HepG2 (cell line): ENCODE measurements at regions not wholly inside any gene's neighbourhood (a gene's known extent, or its start where the extent isn't known, plus 50 kb on each side); places are given as distances from the start of the nearest gene placed in this dataset.

ENCODE experiments used
- ATAC-seq: fragments of 200-7000 bp; cut with Tn5 transposase; 3 replicates; pipeline ENCODE4 v1.9.1; 2020; ENCODE audit warnings: mild to moderate bottlenecking, moderate library complexity
- BruUV-seq: library from RNA; stranded (reverse); fragments of 400-500 nt; replicated peaks from 2 replicates; lab custom pipeline; 2021; lab: Mats Ljungman, UMichigan
- CTCF ChIA-PET: fragments of 300-600 bp; formaldehyde crosslinking; extraction: SDS; loops from one replicate; lab custom pipeline; 2021; ENCODE audit warnings: low total read pairs, inconsistent platforms, low intra/inter-chr PET ratio; lab: Yijun Ruan, JAX
- POLR2A ChIA-PET: fragments of 350-600 bp; sonication (Branson Sonifier 250); formaldehyde crosslinking; loops from one replicate; lab custom pipeline; 2020; ENCODE audit warnings: antibody characterized with exemption, inconsistent platforms; lab: Yijun Ruan, JAX
- DNase-seq: peaks from one replicate; pipeline ENCODE4 v3.0.0-alpha.2; 2015; ENCODE audit warnings: low spot score
- FAIRE-seq: peaks from 3 replicates; lab custom pipeline; 2011; peaks lifted over from hg19 to GRCh38; lab: Jason Lieb, UNC
- H2AFZ ChIP-seq: one replicate; pipeline ENCODE4 v1.6.1; 2011; ENCODE audit warnings: low read length, inconsistent platforms
- H3K27ac ChIP-seq: fragments of 300-600 bp; 3 replicates; pipeline ENCODE4 v1.8.0; 2011; ENCODE audit warnings: mixed run types, mild to moderate bottlenecking, mixed read lengths, low read length, inconsistent platforms; ENCODE audit not compliant: insufficient read depth; ENCODE audit errors: extremely low read length
- H3K27me3 ChIP-seq, 2 experiments: fragments of 200-600 bp in 1 of 2; 2 replicates in 1 of 2; 3 replicates in 1 of 2; pipeline versions ENCODE4 v1.6.0 to v1.8.0; 2011; ENCODE audit warnings: low read length in 2 of 2, mild to moderate bottlenecking in 2 of 2, moderate library complexity in 2 of 2, inconsistent platforms in 1 of 2; ENCODE audit not compliant: insufficient read depth in 2 of 2, control insufficient read depth in 1 of 2
- H3K36me3 ChIP-seq, 2 experiments: fragments of 200-600 bp in 1 of 2; replicated peaks in 1 of 2; 2 replicates in 1 of 2; 3 replicates in 1 of 2; pipeline versions ENCODE4 v1.5.1 to v1.8.0; 2011; ENCODE audit warnings: low read length in 2 of 2, inconsistent platforms in 1 of 2; ENCODE audit not compliant: insufficient read depth in 2 of 2, control insufficient read depth in 1 of 2
- H3K4me1 ChIP-seq: 2 replicates; pipeline ENCODE4 v1.5.1; 2012; ENCODE audit warnings: low read length, inconsistent platforms; ENCODE audit not compliant: insufficient read depth
- H3K4me2 ChIP-seq: 2 replicates; pipeline ENCODE4 v1.6.0; 2011; ENCODE audit warnings: low read depth, low read length, inconsistent platforms
- H3K4me3 ChIP-seq, 3 experiments: fragments of 200-600 bp in 1 of 3; sonication (generic), shearing (Covaris generic) in 1 of 3; replicated peaks in 1 of 3; 2 replicates each; pipeline ENCODE4 v1.5.1; 2011 to 2016; ENCODE audit warnings: low read length in 3 of 3, inconsistent platforms in 2 of 3, low read depth in 2 of 3, mild to moderate bottlenecking in 2 of 3, control low read depth in 1 of 3, mixed read lengths in 1 of 3; ENCODE audit not compliant: insufficient read depth in 1 of 3
- H3K79me2 ChIP-seq: one replicate; pipeline ENCODE4 v1.6.1; 2011; ENCODE audit warnings: low read length, inconsistent platforms; ENCODE audit not compliant: insufficient read depth
- H3K9ac ChIP-seq: 2 replicates; pipeline ENCODE4 v1.6.0; 2011; ENCODE audit warnings: mild to moderate bottlenecking, low read depth, low read length, inconsistent platforms; ENCODE audit not compliant: insufficient read depth
- H3K9me3 ChIP-seq: 2 replicates; pipeline ENCODE4 v1.5.1; 2012; ENCODE audit warnings: mild to moderate bottlenecking, low read length
- H4K20me1 ChIP-seq: 2 replicates; pipeline ENCODE4 v1.6.0; 2011; ENCODE audit warnings: inconsistent platforms, mild to moderate bottlenecking, low read length, moderate library complexity; ENCODE audit not compliant: insufficient read depth
- CBX1 ChIP-seq: IDR thresholded peaks from one replicate; pipeline ENCODE4 v1.6.1; 2016; ENCODE audit warnings: antibody characterized with exemption, low read depth
- DMAP1 ChIP-seq: IDR thresholded peaks from 2 replicates; pipeline ENCODE4 v1.6.1; 2016
- KLF16 ChIP-seq, 2 experiments: sonication (generic) in 1 of 2; formaldehyde crosslinking in 1 of 2; IDR thresholded peaks; 2 replicates each; pipeline versions ENCODE4 v1.6.1 to v1.8.0; 2016 to 2023; ENCODE audit warnings: missing genetic modification reagents in 2 of 2, missing compliant biosample characterization in 1 of 2
- MAF1 ChIP-seq: sonication (generic); formaldehyde crosslinking; IDR thresholded peaks from 2 replicates; pipeline ENCODE4 v1.5.0; 2020; ENCODE audit warnings: missing genetic modification reagents, borderline replicate concordance
- MED8 ChIP-seq: sonication (generic); formaldehyde crosslinking; IDR thresholded peaks from 2 replicates; pipeline ENCODE4 v1.8.1; 2023; ENCODE audit warnings: mild to moderate bottlenecking, missing genetic modification reagents; ENCODE audit not compliant: insufficient replicate concordance
- ONECUT2 ChIP-seq: sonication (generic); formaldehyde crosslinking; IDR thresholded peaks from 2 replicates; pipeline ENCODE4 v1.4.0; 2020; ENCODE audit warnings: missing genetic modification reagents
- RFXAP ChIP-seq: sonication (generic); formaldehyde crosslinking; IDR thresholded peaks from 2 replicates; pipeline ENCODE4 v1.4.0; 2020; ENCODE audit warnings: missing genetic modification reagents, borderline replicate concordance
- SMARCC2 ChIP-seq: fragments of 450-650 bp; IDR thresholded peaks from 2 replicates; pipeline ENCODE4 v1.6.1; 2017; ENCODE audit warnings: antibody characterized with exemption, mild to moderate bottlenecking
- ZC3H13 ChIP-seq: sonication (generic); formaldehyde crosslinking; IDR thresholded peaks from 2 replicates; pipeline ENCODE4 v1.8.1; 2023; ENCODE audit warnings: mild to moderate bottlenecking, missing genetic modification reagents, moderate library complexity
- ZFP37 ChIP-seq: sonication (generic); formaldehyde crosslinking; IDR thresholded peaks from 2 replicates; pipeline ENCODE4 v1.4.0; 2020; ENCODE audit warnings: missing genetic modification reagents, borderline replicate concordance
- ZFYVE20 ChIP-seq: sonication (generic); formaldehyde crosslinking; IDR thresholded peaks from 2 replicates; pipeline ENCODE4 v1.8.0; 2023; ENCODE audit warnings: low read depth, mild to moderate bottlenecking, moderate library complexity, missing genetic modification reagents, borderline replicate concordance
- ZNF136 ChIP-seq: sonication (generic); formaldehyde crosslinking; IDR thresholded peaks from 2 replicates; pipeline ENCODE4 v1.8.1; 2022; ENCODE audit warnings: low read depth, mild to moderate bottlenecking, moderate library complexity, missing genetic modification reagents
- ZNF446 ChIP-seq: sonication (generic); formaldehyde crosslinking; IDR thresholded peaks from 2 replicates; pipeline ENCODE4 v1.5.0; 2020; ENCODE audit warnings: mild to moderate bottlenecking, missing genetic modification reagents
- ZNF572 ChIP-seq: sonication (generic); formaldehyde crosslinking; IDR thresholded peaks from 2 replicates; pipeline ENCODE4 v1.5.1; 2020; ENCODE audit warnings: mild to moderate bottlenecking, missing genetic modification reagents
- ZNF768 ChIP-seq: sonication (generic); formaldehyde crosslinking; IDR thresholded peaks from 2 replicates; pipeline ENCODE4 v1.4.0; 2020; ENCODE audit warnings: missing genetic modification reagents
- WGBS: methylation state at CpG from one replicate; pipeline ENCODE4 v1.1.6; 2017; ENCODE audit warnings: low lambda C conversion rate; 5-methylcytosine and 5-hydroxymethylcytosine counted together
- in situ Hi-C: cut with HindIII; loops from 2 replicates; pipeline ENCODE4 v1.10.0; 2017; ENCODE audit warnings: low pct_unique_long_range_greater_than_20kb; ENCODE audit not compliant: extremely low pct_ligation_motif_present
- intact Hi-C: fragments of 100-400 bp; cut with micrococcal nuclease; formaldehyde crosslinking; loops from one replicate; pipeline ENCODE4 v1.10.0; 2022; ENCODE audit not compliant: unreplicated experiment
- TF ChIP-seq, protein P1 (sequence below): sonication (generic); IDR thresholded peaks from 2 replicates; pipeline ENCODE4 v1.6.1; 2016; ENCODE audit warnings: low read depth, borderline replicate concordance
- TF ChIP-seq, protein P2 (sequence below): sonication (generic); formaldehyde crosslinking; IDR thresholded peaks from 2 replicates; pipeline ENCODE4 v1.5.0; 2020; ENCODE audit warnings: mild to moderate bottlenecking, missing genetic modification reagents

DNA sequence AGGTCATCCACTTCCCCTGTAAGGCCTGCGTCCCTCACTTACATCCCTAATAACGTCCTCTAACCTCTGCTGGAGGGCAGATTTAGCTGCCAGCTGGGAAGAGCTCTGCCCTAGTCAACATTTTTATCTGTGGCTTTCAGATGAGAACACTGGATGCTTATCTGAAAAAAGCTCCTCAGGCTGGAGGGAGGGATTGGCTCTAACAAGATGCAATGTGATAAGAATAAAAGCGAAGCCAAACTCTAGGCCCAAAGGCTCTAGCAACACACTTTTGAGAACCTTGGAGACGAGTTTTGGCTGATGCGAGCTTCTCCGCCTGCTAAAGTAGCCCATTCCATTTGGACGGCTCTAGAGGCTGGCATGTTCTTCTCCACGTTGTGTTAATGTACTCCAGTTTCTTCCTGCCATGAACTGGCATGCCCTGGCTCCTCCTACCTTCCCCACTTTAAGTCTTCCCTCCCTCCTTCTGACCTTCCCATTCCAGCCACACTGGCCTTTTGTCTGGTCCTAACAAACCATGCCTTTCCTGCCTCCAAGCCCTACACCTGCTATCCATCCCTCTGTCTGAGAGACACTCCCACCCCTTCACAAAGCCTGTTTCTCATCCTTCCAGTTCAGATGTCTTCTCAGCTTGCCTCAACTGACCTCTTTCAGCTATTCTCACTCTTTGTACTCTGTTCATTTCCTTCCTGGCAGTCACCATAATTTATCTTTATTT, 62.5 kb upstream of the ATRNL1 start:
- Histone ChIP-seq H3K27ac (no peak overlapping the region), H3K79me2 (no peaks in the 10 kb centered on the region), H3K27me3 (no peaks in the 10 kb centered on the region; a peak in 1 of 5 replicates), H3K36me3 (no peaks in the 10 kb centered on the region), H3K9me3 (no peaks in the 10 kb centered on the region), H4K20me1 (no peaks in the 10 kb centered on the region), H3K4me2 (peak overlapping the region; percentile 29; the same call in 1 of the 2 replicates), H3K9ac (no peak overlapping the region), H3K4me1 (peaks cover 20% of the 10 kb centered on the region), H2AFZ (no peak overlapping the region), H3K4me3 (no peak overlapping the region)
- POLR2A ChIA-PET: no interaction called here
- CTCF ChIA-PET: no interaction called here
- intact Hi-C loops (no loop called here), in situ Hi-C loops (no loop called here)
- DNase-seq: no peak
- TF ChIP-seq ONECUT2 (CRISPR knock-in tag) (no peak), ZNF768 (CRISPR knock-in tag) (no peak), DMAP1 (CRISPR knock-in tag) (no peak), KLF16 (CRISPR knock-in tag; IDR thresholded peaks at IDR 0.05) (no peak), ZFYVE20 (CRISPR knock-in tag) (no peak)
- no peak for FAIRE-seq
- WGBS: 55% methylated on average over 8 of the region's 8 CpGs
- 0 out of 3 replicates have a peak, but pooled peaks have one; percentile 16 for ATAC-seq
- no TSS peak for BruUV-seq

DNA sequence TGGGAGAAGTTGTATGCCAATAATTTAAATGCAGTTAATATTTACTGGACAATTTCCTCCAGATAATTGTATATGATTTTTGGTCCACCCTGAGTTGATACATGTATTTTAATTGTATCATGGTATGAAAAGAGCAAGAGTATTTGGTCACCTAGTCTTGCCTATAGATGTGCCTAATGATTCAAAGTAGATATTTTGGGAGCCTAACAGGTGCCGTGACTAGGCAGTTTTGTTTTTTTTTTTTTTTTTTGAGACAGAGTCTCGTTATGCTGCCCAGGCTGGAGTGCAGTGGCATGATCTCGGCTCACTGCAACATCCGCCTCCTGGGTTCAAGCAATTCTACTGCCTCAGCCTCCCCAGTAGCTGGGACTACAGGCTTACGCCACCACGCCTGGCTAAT, 59.3 kb upstream of the ATRNL1 start:
- no peak for DNase-seq
- no peaks in the 10 kb centered on the region; a peak in 1 of 5 replicates for H3K27me3 ChIP-seq
- ATAC-seq: no peak
- in situ Hi-C loops: no loop called here
- H3K9me3 ChIP-seq: no peaks in the 10 kb centered on the region
- CTCF ChIA-PET: no interaction called here
- no peak overlapping the region for H3K4me3 ChIP-seq
- H3K4me1 ChIP-seq: peaks cover 18% of the 10 kb centered on the region
- H4K20me1 ChIP-seq: no peaks in the 10 kb centered on the region
- H3K79me2 ChIP-seq: no peaks in the 10 kb centered on the region
- intact Hi-C loops: no loop called here
- no peak overlapping the region for H3K9ac ChIP-seq
- no peaks in the 10 kb centered on the region for H3K36me3 ChIP-seq
- H2AFZ ChIP-seq: no peak overlapping the region
- 57% methylated on average over 6 of the region's 6 CpGs for WGBS
- BruUV-seq: no TSS peak
- H3K27ac ChIP-seq: no peak overlapping the region
- no peak for FAIRE-seq
- no peak overlapping the region for H3K4me2 ChIP-seq
- POLR2A ChIA-PET: no interaction called here
- no peak for TF ChIP-seq SMARCC2
- TF ChIP-seq, protein P1, sequence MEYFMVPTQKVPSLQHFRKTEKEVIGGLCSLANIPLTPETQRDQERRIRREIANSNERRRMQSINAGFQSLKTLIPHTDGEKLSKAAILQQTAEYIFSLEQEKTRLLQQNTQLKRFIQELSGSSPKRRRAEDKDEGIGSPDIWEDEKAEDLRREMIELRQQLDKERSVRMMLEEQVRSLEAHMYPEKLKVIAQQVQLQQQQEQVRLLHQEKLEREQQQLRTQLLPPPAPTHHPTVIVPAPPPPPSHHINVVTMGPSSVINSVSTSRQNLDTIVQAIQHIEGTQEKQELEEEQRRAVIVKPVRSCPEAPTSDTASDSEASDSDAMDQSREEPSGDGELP: no peak
- TF ChIP-seq, protein P2, sequence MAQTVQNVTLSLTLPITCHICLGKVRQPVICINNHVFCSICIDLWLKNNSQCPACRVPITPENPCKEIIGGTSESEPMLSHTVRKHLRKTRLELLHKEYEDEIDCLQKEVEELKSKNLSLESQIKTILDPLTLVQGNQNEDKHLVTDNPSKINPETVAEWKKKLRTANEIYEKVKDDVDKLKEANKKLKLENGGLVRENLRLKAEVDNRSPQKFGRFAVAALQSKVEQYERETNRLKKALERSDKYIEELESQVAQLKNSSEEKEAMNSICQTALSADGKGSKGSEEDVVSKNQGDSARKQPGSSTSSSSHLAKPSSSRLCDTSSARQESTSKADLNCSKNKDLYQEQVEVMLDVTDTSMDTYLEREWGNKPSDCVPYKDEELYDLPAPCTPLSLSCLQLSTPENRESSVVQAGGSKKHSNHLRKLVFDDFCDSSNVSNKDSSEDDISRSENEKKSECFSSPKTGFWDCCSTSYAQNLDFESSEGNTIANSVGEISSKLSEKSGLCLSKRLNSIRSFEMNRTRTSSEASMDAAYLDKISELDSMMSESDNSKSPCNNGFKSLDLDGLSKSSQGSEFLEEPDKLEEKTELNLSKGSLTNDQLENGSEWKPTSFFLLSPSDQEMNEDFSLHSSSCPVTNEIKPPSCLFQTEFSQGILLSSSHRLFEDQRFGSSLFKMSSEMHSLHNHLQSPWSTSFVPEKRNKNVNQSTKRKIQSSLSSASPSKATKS (CRISPR knock-in tag): no peak
- no peak for TF ChIP-seq CBX1
- no peak for TF ChIP-seq ZFP37 (CRISPR knock-in tag)
- TF ChIP-seq ZNF446 (CRISPR knock-in tag): no peak
- no peak for TF ChIP-seq MAF1 (CRISPR knock-in tag)
- TF ChIP-seq ZNF572 (CRISPR knock-in tag): no peak
- no peak for TF ChIP-seq ZC3H13 (CRISPR knock-in tag)
- no peak for TF ChIP-seq RFXAP (CRISPR knock-in tag)
- no peak for TF ChIP-seq ZNF136 (CRISPR knock-in tag)
- TF ChIP-seq MED8 (CRISPR knock-in tag): no peak
